CD14-positive monocyte (primary cell): ENCODE measurements at regions not wholly inside any gene's neighbourhood (a gene's known extent, or its start where the extent isn't known, plus 50 kb on each side); places are given as distances from the start of the nearest gene placed in this dataset.
A peak's percentile ranks its signal among the peaks of the same experiment; 100 is the strongest.

Source experiments
- DNase-seq, 3 donors: peaks; one replicate each; pipeline ENCODE4 v3.0.0-alpha.2; 2011 to 2022
- H2AFZ ChIP-seq: 2 replicates; pipeline ENCODE4 v1.6.0; 2012; ENCODE audit warnings: mild to moderate bottlenecking, low read depth, low read length, inconsistent platforms; ENCODE audit not compliant: insufficient read depth, poor library complexity, severe bottlenecking
- H3K27ac ChIP-seq, 2 donors: 1 replicate in 1 of 2; 2 replicates in 1 of 2; pipeline ENCODE4 v1.5.1; 2012 to 2013; ENCODE audit warnings: low read length in 2 of 2, control low read depth in 1 of 2, inconsistent platforms in 1 of 2, low read depth in 1 of 2, mild to moderate bottlenecking in 1 of 2
- H3K27me3 ChIP-seq, 2 donors: one replicate each; pipeline versions ENCODE4 v1.6.0 to v1.6.1; 2011 to 2013; ENCODE audit warnings: low read length in 2 of 2; ENCODE audit not compliant: control insufficient read depth in 2 of 2, insufficient read depth in 2 of 2
- H3K36me3 ChIP-seq, 2 donors: replicated peaks in 1 of 2; 1 replicate in 1 of 2; 2 replicates in 1 of 2; pipeline versions ENCODE4 v1.5.1 to v1.6.1; 2012 to 2013; ENCODE audit warnings: low read length in 2 of 2, control low read depth in 1 of 2, inconsistent platforms in 1 of 2, mild to moderate bottlenecking in 1 of 2; ENCODE audit not compliant: insufficient read depth in 2 of 2, control insufficient read depth in 1 of 2
- H3K4me1 ChIP-seq, 2 donors: 1 replicate in 1 of 2; 2 replicates in 1 of 2; pipeline versions ENCODE4 v1.5.1 to v1.6.1; 2012 to 2013; ENCODE audit warnings: low read length in 2 of 2, control low read depth in 1 of 2, inconsistent platforms in 1 of 2, mild to moderate bottlenecking in 1 of 2, moderate library complexity in 1 of 2; ENCODE audit not compliant: insufficient read depth in 2 of 2, control insufficient read depth in 1 of 2
- H3K4me2 ChIP-seq: replicated peaks from 2 replicates; pipeline ENCODE3; 2012; ENCODE audit warnings: low read length, moderate library complexity, mild to moderate bottlenecking; ENCODE audit not compliant: poor library complexity, severe bottlenecking; ENCODE audit errors: extremely low read depth
- H3K4me3 ChIP-seq, 3 experiments: fragments of 200-600 bp in 1 of 3; sonication (generic) in 1 of 3; replicated peaks in 1 of 3; 1 replicate in 2 of 3; 2 replicates in 1 of 3; pipeline ENCODE4 v1.5.1; 2011 to 2013; ENCODE audit warnings: low read length in 3 of 3, mild to moderate bottlenecking in 3 of 3, control low read depth in 2 of 3, low read depth in 2 of 3, inconsistent platforms in 1 of 3, moderate library complexity in 1 of 3
- H3K79me2 ChIP-seq: 2 replicates; pipeline ENCODE4 v1.6.0; 2012; ENCODE audit warnings: mild to moderate bottlenecking, control low read depth, inconsistent platforms, low read length, moderate library complexity; ENCODE audit not compliant: insufficient read depth
- H3K9ac ChIP-seq: 2 replicates; pipeline ENCODE4 v1.6.0; 2017; ENCODE audit warnings: low read length, mild to moderate bottlenecking; ENCODE audit not compliant: insufficient read depth, poor library complexity, severe bottlenecking
- H3K9me3 ChIP-seq, 2 donors: replicated peaks in 1 of 2; 1 replicate in 1 of 2; 2 replicates in 1 of 2; pipeline versions ENCODE4 v1.5.1 to v1.6.1; 2012 to 2013; ENCODE audit warnings: low read length in 2 of 2, control low read depth in 1 of 2; ENCODE audit not compliant: control insufficient read depth in 1 of 2, insufficient read depth in 1 of 2
- H4K20me1 ChIP-seq: 2 replicates; pipeline ENCODE4 v1.6.0; 2012; ENCODE audit warnings: mild to moderate bottlenecking, low read length, control low read depth, moderate library complexity; ENCODE audit not compliant: insufficient read depth
- H3K27ac Mint-ChIP-seq, 7 donors: one replicate each; pipeline ENCODE4 v1.8.0; 2020; ENCODE audit warnings: mild to moderate bottlenecking in 7 of 7, mixed read lengths in 7 of 7, moderate library complexity in 6 of 7, inconsistent platforms in 2 of 7
- H3K27me3 Mint-ChIP-seq, 3 donors: one replicate each; pipeline ENCODE4 v1.8.0; 2021 to 2022; ENCODE audit warnings: low read depth in 3 of 3, mild to moderate bottlenecking in 3 of 3, mixed read lengths in 3 of 3, moderate library complexity in 3 of 3, inconsistent platforms in 1 of 3
- H3K36me3 Mint-ChIP-seq, 2 donors: one replicate each; pipeline ENCODE4 v1.8.0; 2020; ENCODE audit warnings: mixed read lengths in 2 of 2, inconsistent platforms in 1 of 2, mild to moderate bottlenecking in 1 of 2
- H3K4me1 Mint-ChIP-seq: one replicate; pipeline ENCODE4 v1.8.0; 2020; ENCODE audit warnings: mild to moderate bottlenecking, mixed read lengths
- H3K4me3 Mint-ChIP-seq, 2 donors: one replicate each; pipeline ENCODE4 v1.8.0; 2020; ENCODE audit warnings: mild to moderate bottlenecking in 2 of 2, mixed read lengths in 2 of 2, moderate library complexity in 1 of 2
- H3K9me3 Mint-ChIP-seq, 7 donors: one replicate each; pipeline ENCODE4 v1.8.0; 2020 to 2022; ENCODE audit warnings: mixed read lengths in 7 of 7, mild to moderate bottlenecking in 6 of 7, moderate library complexity in 6 of 7, inconsistent platforms in 2 of 7
- WGBS: methylation state at CpG from one replicate; pipeline ENCODE4 v1.1.5; 2013; ENCODE audit warnings: missing lambda C conversion rate; ENCODE audit not compliant: insufficient coverage; 5-methylcytosine and 5-hydroxymethylcytosine counted together
- intact Hi-C, 2 donors: fragments of 100-400 bp; cut with micrococcal nuclease; formaldehyde crosslinking; loops; one replicate each; pipeline versions ENCODE4 v1.15.0 to v1.15.1; 2023
- TF ChIP-seq, protein P1 (sequence below): fragments of 200-600 bp; IDR thresholded peaks from one replicate; pipeline ENCODE4 v1.8.0; 2022; ENCODE audit warnings: antibody characterized with exemption, mild to moderate bottlenecking

DNA sequence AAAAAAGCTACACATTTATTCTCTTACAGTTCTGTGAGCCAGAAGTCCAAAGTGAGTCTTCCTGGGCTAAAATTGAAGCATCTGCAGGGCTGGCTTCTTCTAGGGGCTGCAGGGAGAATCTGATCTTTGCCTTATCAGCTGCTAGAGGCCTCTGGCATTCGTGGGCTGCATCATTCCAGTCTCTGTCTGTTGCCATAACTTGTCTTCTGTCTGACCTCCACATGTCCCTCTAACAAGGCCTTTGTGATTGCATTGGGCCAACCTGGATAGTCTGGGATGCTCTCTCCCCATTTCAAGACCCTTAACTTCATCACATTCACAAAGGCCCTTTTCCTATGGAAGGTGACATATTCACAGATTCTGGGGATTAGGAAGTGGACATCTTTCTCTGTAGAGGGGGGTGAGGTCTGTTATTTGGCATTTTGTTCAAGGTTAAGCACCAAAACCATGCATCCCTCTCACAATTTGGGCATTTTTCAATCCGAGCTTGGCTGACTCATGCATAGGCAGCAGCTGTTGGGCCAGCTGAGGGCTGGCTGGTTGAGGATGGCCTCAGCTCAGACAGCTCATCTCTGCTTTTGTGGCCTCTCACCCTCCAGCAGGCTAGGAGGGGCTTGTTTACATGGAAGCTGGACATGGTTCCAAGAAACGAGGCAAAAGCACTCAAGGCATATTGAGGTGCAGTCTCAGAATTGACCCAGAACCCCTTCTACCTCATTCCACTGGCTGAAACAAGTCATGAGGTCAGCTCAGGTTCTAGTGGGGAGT lies 116.1 kb upstream of the NXT1 start:
- H3K27ac Mint-ChIP-seq = peak overlapping the region in 3 of 7 donors; percentile 31 to 86 (median 51)
- intact Hi-C loops = loop anchor here (2.0 to 10.0 kb wide), 5 partner anchors 77 to 540 kb away; partner anchors contain the start of genes CD93 (in 1 of the 2) and THBD (in 1 of the 2)
- peaks cover 7 to 15% of the 10 kb centered on the region in 2 donors for H3K9me3 ChIP-seq

DNA sequence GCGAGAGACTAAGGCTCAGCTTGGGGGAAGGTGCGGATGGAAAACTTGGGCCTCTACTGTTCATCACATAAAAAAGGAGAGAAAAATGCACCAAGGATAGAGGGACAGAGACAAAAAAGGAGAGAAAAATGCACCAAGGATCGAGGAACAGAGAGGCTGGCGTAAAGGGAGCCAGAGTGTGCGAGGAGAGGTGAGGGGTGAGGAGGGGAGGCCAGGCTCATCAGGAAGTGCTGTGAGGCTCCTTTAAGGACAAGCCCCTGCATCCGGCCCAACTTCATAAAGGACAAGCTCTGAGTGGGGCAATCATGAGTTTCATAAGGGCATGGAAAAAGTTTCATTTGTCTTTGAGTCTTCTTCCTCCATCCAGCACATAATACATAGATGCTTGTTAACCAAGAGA lies 117.2 kb upstream of the NXT1 start:
- H3K4me3 Mint-ChIP-seq = no peak overlapping the region
- peaks cover 13 to 23% (median 18%) of the 10 kb centered on the region in 7 donors for H3K9me3 Mint-ChIP-seq
- Histone ChIP-seq H3K4me3 (no peak overlapping the region), H3K9ac (no peak overlapping the region), H3K4me1 (peaks cover 22 to 29% of the 10 kb centered on the region in 2 donors), H3K27me3 (no peaks in the 10 kb centered on the region), H4K20me1 (no peaks in the 10 kb centered on the region), H3K4me2 (no peak overlapping the region), H3K79me2 (no peaks in the 10 kb centered on the region), H3K27ac (peak overlapping the region in 1 of 2 donors; percentile 22), H3K36me3 (no peaks in the 10 kb centered on the region), H2AFZ (peak overlapping the region; percentile 14), H3K9me3 (peaks cover 7 to 15% of the 10 kb centered on the region in 2 donors)
- WGBS = 92% methylated on average over 4 of the region's 6 CpGs
- intact Hi-C loops = loop anchor here (10.0 kb wide), 2 partner anchors 149 to 539 kb away; partner anchors contain the start of gene CD93 (in 1 of the 2)
- peaks cover 6 to 8% of the 10 kb centered on the region in 2 donors for H3K36me3 Mint-ChIP-seq
- peaks cover 35% of the 10 kb centered on the region for H3K4me1 Mint-ChIP-seq
- H3K27me3 Mint-ChIP-seq = peaks cover 2 to 5% (median 4%) of the 10 kb centered on the region in 3 donors
- H3K27ac Mint-ChIP-seq = peak overlapping the region in 5 of 7 donors; percentile 10 to 75 (median 37)
- TF ChIP-seq, protein P1, sequence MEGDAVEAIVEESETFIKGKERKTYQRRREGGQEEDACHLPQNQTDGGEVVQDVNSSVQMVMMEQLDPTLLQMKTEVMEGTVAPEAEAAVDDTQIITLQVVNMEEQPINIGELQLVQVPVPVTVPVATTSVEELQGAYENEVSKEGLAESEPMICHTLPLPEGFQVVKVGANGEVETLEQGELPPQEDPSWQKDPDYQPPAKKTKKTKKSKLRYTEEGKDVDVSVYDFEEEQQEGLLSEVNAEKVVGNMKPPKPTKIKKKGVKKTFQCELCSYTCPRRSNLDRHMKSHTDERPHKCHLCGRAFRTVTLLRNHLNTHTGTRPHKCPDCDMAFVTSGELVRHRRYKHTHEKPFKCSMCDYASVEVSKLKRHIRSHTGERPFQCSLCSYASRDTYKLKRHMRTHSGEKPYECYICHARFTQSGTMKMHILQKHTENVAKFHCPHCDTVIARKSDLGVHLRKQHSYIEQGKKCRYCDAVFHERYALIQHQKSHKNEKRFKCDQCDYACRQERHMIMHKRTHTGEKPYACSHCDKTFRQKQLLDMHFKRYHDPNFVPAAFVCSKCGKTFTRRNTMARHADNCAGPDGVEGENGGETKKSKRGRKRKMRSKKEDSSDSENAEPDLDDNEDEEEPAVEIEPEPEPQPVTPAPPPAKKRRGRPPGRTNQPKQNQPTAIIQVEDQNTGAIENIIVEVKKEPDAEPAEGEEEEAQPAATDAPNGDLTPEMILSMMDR = no peak
- DNase-seq = peak in 1 of 3 donors; percentile 22

More for the DNA sequence above, 116.1 kb upstream of the NXT1 start:
- Mint-ChIP-seq H3K9me3 (peaks cover 20 to 32% (median 24%) of the 10 kb centered on the region in 7 donors), H3K4me3 (no peak overlapping the region), H3K4me1 (peaks cover 33% of the 10 kb centered on the region), H3K27me3 (peaks cover 1 to 10% (median 7%) of the 10 kb centered on the region in 3 donors), H3K36me3 (peaks cover 6 to 11% of the 10 kb centered on the region in 2 donors)
- Histone ChIP-seq H3K4me2 (no peak overlapping the region), H3K27me3 (no peaks in the 10 kb centered on the region), H3K4me3 (no peak overlapping the region), H2AFZ (no peak overlapping the region), H3K27ac (no peak overlapping the region), H3K36me3 (no peaks in the 10 kb centered on the region), H3K79me2 (no peaks in the 10 kb centered on the region), H3K4me1 (peaks cover 22 to 29% of the 10 kb centered on the region in 2 donors), H3K9ac (no peak overlapping the region), H4K20me1 (no peaks in the 10 kb centered on the region)
- peak in 1 of 3 donors; percentile 32 for DNase-seq
- TF ChIP-seq, protein P1 = no peak
- 100% methylated on average over 1 of the region's 3 CpGs for WGBS
